Stimulated activated CD4-positive, alpha-beta T cell treated with anti-CD3 and anti-CD28 coated beads, Interleukin-15, amount 100 ng/mL, for 1 hour (primary cell): ENCODE measurements at regions not wholly inside any gene's neighbourhood (a gene's known extent, or its start where the extent isn't known, plus 50 kb on each side); places are given as distances from the start of the nearest gene placed in this dataset.
"Not testable (repeated sequence)": the region's sequence is repeated elsewhere in the genome, so short reads cannot be mapped to it uniquely, and the experiment has no call there.

Experiments
- DNase-seq, 2 donors: peaks; one replicate each; pipeline ENCODE4 v3.0.0-alpha.2; 2020; ENCODE audit warnings: low read depth in 1 of 2, low spot score in 1 of 2

DNA sequence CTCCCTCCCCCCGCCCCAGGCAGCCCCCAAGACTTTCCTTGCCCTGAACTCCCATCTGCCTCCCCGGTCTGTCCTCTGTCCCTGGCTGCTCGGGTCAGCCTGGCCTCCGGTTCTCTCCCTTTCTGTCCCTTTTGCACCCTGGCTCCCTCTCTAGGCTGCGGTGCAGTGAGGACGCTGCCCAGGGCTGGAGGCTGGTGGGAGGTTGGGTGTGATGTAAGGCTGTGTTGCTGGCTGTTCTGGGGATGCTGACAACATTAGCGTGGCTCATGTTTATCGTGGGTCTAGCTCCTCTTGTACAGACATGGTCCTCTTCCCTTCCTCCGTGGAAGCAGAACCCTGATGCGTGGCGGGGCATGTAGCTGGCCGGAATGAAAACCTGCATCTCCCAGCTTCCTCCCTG is 357.5 kb downstream of the CNTNAP3B start:
- not testable (repeated sequence) for DNase-seq

DNA sequence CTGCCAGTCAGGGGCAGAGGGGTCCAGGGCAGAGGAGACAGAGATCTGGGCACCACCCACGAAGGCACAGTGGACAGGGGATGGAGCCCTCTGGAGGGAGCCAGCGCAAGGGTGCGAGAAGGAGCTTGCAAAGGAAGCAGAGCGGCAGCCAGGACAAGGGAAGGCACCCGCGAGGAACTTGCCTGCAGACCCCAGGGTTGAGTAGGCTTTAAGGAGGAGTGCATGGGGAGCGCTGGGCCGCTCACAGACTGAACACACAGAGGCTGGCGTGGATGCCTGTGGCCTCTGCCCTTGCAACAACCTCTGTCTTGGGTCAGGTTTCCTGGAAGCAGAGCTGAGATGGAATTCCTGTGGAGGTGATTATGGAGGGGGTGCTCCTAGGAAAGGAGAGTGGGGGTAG is 374.4 kb downstream of the CNTNAP3B start:
- not testable (repeated sequence) for DNase-seq

DNA sequence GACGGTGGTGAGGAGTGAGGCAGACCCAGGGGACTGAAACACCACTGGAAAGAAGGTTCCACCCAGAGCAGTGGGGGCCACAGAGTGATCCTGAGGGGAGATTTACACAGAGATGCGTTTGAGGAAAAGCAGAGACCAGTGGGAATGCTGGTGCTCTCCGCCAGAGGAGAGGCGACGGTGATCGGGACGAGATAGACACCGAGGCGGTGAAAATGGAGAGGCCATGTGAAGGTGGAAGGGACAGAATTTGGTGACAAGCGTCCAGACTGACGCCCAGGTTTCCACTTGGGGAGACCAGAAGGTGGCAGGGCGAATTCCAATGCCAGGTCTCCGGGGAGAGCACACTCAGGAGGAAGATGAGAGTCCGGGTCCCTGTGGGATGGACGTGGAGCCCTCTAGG is 374.8 kb downstream of the CNTNAP3B start:
- not testable (repeated sequence) for DNase-seq

DNA sequence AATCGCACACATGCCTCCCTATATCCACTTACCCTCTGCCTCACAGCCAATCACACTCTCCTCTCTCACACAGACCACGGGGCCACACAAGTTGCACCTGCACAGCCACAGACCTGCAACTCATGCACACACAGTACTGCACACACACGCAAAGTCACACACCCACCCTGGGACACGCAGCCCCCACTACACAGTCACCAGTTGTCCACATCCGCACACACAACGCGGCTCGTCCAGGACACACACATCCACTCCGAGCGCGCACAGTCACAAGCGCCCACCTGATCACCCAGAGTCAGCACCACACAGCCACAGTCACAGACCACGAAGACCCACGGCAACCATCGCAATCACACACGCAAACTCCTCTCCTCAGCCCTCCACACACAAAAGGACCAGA is 387.3 kb downstream of the CNTNAP3B start:
- DNase-seq, result not testable (repeated sequence)

- not testable (repeated sequence) for DNase-seq
These were observed 388.1 kb downstream of the CNTNAP3B start for GRCh38 chr9:41741173-41741572.

DNA sequence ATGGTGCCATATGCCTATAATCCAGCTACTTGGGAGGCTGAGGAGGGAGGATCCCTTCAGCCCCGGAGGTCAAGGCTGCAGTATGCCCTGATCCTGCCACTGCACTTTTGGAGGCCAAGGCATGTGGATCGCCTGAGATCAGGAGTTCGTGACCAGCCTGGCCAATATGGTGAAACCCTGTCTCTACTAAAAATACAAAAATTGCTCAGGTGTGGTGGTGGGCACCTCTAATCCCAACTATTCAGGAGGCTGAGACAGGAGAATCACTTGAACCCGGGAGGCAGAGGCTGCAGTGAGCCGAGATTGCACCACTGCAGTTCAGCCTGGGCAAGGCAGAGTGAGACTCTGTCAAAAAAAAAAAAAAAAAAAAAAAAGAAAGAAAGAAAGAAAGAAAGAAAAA is 390.5 kb downstream of the CNTNAP3B start:
- DNase-seq, result not testable (repeated sequence)

- DNase-seq, result not testable (repeated sequence)
These were observed 430.0 kb downstream of the CNTNAP3B start for GRCh38 chr9:41699190-41699589.

DNA sequence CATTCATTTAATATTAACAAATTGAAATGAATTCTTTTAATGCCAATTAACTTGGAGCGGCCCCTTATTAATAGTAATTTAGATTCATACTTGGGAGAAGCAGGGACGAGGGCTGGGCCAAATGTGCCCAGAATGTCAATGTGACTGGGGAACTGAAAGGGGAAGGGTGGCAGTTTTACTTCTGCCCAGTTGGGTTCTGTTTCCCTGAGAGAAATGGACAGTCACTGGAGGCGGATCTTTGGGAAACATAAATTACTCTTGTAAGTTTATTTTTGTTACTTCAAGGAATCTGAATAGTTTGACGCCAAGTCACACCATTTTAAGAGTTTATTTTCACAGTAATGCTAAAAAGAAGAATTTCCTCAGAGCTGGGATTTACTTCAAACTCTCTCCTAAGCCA is 432.1 kb downstream of the CNTNAP3B start:
- not testable (repeated sequence) for DNase-seq

- not testable (repeated sequence) for DNase-seq
These were observed 449.9 kb downstream of the CNTNAP3B start for GRCh38 chr9:41679312-41679711.

GRCh38 chr9:41663497-41664036 is 465.7 kb downstream of the CNTNAP3B start:
- DNase-seq, result not testable (repeated sequence)

GRCh38 chr9:41658706-41659105 is 469.6 kb upstream of the ZNG1F start:
- not testable (repeated sequence) for DNase-seq

GRCh38 chr9:41658116-41658515 is 469.0 kb upstream of the ZNG1F start:
- DNase-seq, result not testable (repeated sequence)

- not testable (repeated sequence) for DNase-seq
These were observed 468.0 kb upstream of the ZNG1F start for GRCh38 chr9:41657141-41657540.

DNA sequence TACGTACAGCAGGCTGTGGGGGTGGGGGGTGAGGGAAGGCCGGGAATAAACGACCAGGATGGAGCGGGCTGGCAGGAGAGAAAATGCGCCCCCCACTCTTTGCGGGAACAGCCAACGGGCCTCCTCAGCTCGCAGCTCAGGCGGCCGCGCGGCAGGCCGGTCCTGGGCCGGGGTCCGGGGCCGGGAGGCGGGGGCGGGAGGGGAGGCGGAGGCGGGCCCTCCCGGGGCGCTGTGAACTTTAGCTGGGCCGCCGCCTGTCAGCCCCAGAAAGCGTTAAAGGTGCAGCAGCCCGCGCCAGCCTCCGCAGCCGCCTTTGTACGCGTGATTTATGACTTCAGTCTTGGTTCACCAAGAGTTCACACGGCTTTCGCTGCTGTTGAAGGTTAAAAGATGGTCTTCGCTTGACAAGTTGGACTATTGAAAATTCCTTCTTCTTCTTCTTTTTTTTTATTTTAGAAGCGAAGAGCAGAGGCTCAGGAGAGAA is 466.0 kb upstream of the ZNG1F start:
- DNase-seq, result not testable (repeated sequence)

GRCh38 chr9:41654349-41654748 is 465.2 kb upstream of the ZNG1F start:
- DNase-seq, result not testable (repeated sequence)

DNA sequence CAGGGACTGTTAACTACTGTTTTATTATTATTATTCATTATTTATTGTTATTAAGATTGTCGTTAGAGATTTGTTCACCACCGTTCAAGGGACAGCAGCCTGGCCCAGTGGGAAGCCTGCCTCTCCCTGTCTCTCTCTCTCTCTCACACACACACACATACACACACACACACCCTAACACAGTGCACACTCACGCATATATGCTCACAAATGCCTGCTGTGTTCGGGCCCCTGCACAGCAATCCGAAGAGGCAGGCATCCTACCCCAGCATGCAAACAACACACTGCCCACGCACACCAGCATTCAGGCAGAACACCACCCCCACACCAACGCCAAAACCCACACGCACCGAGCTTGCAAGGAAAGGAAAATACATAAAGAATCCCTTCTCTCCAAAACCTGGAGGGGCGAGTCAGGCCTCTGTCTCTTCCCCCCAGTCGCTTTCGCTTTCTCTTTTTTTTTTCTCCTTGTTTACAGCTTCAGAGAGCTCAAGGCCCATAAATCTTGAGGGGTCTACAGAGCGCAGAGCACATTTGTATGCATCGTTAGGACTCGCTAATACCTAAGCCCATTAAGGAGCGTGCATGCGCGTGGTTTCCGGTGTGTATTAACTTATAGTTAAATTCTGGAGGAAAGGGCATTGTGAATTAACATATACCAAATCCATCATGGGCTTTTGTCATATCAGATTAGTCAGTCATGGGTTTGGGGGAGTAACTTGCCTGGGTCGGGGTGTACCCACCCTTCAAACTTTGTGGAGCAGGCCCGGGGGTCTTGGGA is 464.6 kb upstream of the ZNG1F start:
- DNase-seq, result not testable (repeated sequence)

GRCh38 chr9:41652800-41653199 is 463.7 kb upstream of the ZNG1F start:
- DNase-seq, result not testable (repeated sequence)

DNA sequence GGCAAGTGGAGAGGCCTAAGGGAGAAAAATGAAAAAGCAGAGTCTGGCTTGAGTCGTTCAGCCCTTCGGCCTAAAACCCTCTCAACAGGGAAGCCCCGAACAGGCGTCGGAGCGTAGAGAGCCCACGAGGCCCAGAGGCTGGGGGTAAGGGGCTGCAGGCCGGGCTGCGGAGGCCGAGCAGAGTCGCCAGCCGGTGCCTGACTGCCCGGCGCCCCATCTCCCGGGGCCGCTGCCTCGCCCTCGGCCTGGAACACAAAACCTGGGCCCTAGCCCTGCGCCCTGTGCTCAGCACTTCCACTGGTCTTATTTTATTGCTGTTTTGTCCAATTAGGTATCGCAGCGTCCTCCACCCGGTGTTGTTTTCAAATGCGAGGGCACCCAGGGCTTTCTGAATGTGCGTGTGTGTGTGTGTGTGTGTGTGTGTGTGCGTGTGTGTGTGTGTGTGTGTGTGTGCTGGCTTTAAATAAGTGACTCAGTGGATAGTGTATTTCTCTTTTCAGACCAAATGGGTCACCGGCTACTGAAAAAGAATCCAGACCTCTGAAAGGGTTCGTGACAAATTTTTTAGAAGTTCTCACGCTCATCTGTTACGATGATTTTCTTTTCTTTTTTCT is 463.1 kb upstream of the ZNG1F start:
- not testable (repeated sequence) for DNase-seq

- DNase-seq, result not testable (repeated sequence)
These were observed 461.0 kb upstream of the ZNG1F start for GRCh38 chr9:41650086-41650485.

GRCh38 chr9:41648564-41648963 is 459.4 kb upstream of the ZNG1F start:
- DNase-seq, result not testable (repeated sequence)

DNA sequence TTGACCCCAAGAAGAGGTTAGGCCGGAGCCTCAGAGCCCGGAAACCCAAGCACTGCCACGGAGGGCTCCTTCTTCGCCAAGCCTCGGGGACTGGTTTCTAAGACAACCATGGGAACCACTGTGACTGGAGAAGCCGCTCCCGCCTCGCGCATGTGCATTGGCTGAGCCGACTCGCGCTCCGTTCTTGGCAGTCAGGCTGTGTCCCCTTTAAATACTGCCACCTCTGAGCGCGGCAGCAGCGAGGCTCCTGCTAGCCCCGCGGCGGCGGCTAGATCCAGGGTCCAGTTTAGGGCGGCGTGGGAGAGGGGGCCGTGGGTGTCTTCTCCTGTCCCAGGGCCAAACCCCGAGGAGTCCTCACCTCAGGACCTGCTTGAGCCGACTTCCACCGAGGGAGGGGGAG is 457.1 kb upstream of the ZNG1F start:
- not testable (repeated sequence) for DNase-seq
